Activated T-cell treated with anti-CD3 and anti-CD28 coated beads, Interleukin-2, amount 50 U/mL, for 24 hours (primary cell): ENCODE measurements at regions not wholly inside any gene's neighbourhood (a gene's known extent, or its start where the extent isn't known, plus 50 kb on each side); places are given as distances from the start of the nearest gene placed in this dataset.

ENCODE experiments used
- DNase-seq: peaks from one replicate; pipeline ENCODE4 v3.0.0-alpha.2; 2020
- H3K27ac Mint-ChIP-seq: 2 replicates; pipeline ENCODE4 v1.8.0; 2020; ENCODE audit warnings: mild to moderate bottlenecking, mixed read lengths
- H3K27me3 Mint-ChIP-seq: 2 replicates; pipeline ENCODE4 v1.8.0; 2020; ENCODE audit warnings: mixed read lengths
- H3K36me3 Mint-ChIP-seq: 2 replicates; pipeline ENCODE4 v1.8.0; 2020; ENCODE audit warnings: low read depth, mixed read lengths
- H3K4me1 Mint-ChIP-seq: 2 replicates; pipeline ENCODE4 v1.8.0; 2020; ENCODE audit warnings: low read depth, mixed read lengths
- H3K4me3 Mint-ChIP-seq: 2 replicates; pipeline ENCODE4 v1.8.0; 2020; ENCODE audit warnings: mild to moderate bottlenecking, moderate library complexity, mixed read lengths
- H3K9me3 Mint-ChIP-seq: 2 replicates; pipeline ENCODE4 v1.8.0; 2020; ENCODE audit warnings: mixed read lengths

DNA sequence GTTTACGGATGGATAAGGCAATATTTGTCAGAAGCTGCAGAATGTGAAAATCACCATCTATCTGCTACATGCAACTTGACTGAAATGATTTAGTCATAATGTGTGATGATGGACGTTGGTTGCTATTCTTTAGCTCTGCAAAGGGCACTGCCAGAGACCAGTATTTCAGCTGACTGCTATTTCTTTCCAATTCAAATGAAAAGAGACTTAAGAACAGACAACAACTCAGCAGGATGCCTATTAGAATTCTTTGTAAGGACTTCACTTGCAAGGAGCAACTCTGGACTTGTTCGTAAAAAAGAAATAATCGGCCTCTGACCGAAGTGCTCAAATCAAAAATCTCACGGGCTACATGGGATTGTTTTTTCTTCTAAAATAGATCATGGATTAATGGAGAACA, 262.7 kb downstream of the DHX15 start:
- Mint-ChIP-seq H3K9me3 (no peaks in the 10 kb centered on the region), H3K27ac (no peak overlapping the region), H3K4me3 (no peak overlapping the region), H3K36me3 (no peaks in the 10 kb centered on the region), H3K4me1 (no peaks in the 10 kb centered on the region), H3K27me3 (no peaks in the 10 kb centered on the region)
- no peak for DNase-seq

DNA sequence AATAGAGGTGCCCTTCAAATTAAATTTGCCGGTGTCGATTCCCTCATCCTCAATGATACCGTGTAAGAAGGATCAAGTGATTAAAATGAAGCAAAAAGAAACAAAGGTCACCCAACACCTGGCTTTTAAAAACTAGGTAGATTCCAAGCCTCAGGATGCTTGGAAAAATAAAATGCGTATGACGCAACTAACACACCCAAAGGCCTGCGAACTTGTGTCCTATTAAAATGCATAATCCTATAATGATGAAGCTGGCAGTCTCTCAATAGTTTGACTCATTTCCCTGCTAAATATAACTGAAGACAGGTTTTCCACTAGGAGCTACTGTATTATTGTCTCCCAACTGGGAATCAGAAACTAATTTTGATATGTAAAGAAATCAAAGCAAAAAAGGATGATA, 263.2 kb downstream of the DHX15 start:
- Mint-ChIP-seq H3K4me3 (no peak overlapping the region), H3K4me1 (no peaks in the 10 kb centered on the region), H3K27ac (no peak overlapping the region), H3K36me3 (no peaks in the 10 kb centered on the region), H3K27me3 (no peaks in the 10 kb centered on the region), H3K9me3 (no peaks in the 10 kb centered on the region)
- no peak for DNase-seq

DNA sequence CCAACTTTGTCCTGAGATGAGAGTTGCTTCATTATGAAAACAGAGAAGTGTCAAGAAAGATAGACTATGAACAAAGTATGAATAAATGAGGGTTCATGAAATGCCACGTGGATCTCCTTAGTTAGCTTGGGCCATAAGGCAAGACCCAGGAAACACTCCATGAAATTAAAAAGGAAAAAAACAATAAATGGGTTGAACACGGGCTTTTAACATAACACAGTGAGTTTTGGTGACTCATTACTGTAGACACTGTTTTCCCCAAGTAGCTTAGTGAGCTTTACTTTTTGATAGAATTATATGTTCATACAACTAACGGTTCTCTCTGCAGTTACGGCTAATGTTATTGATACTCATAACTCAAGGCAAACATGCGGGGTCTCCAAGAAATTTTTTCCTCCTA, 265.0 kb downstream of the DHX15 start:
- no peaks in the 10 kb centered on the region for H3K9me3 Mint-ChIP-seq
- no peak overlapping the region for H3K4me3 Mint-ChIP-seq
- no peaks in the 10 kb centered on the region for H3K36me3 Mint-ChIP-seq
- no peak for DNase-seq
- no peaks in the 10 kb centered on the region for H3K27me3 Mint-ChIP-seq
- no peak overlapping the region for H3K27ac Mint-ChIP-seq
- H3K4me1 Mint-ChIP-seq, result no peaks in the 10 kb centered on the region

DNA sequence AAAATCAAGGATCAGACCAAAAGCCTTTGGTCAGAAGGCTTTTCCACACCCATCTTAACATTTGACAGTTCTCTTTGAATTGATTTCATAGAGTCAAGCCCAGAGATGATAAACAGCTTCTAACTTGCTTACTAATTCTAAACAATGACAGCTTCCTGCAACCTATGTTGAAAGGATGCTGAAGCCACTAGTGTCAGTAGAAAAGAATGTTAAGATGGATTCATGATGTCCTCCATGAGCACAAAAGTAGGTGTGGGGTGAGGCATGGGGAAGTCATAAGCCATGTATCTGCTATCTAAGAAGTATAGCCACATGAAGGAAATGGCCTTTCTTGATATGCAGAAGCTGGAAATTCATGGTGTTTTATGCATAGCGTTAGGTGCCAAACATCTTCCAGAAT, 269.3 kb downstream of the DHX15 start:
- no peak for DNase-seq
- H3K27me3 Mint-ChIP-seq, result no peaks in the 10 kb centered on the region
- peaks cover 4% of the 10 kb centered on the region for H3K9me3 Mint-ChIP-seq
- H3K27ac Mint-ChIP-seq, result no peak overlapping the region
- no peak overlapping the region for H3K4me3 Mint-ChIP-seq
- no peaks in the 10 kb centered on the region for H3K36me3 Mint-ChIP-seq
- H3K4me1 Mint-ChIP-seq, result no peaks in the 10 kb centered on the region

DNA sequence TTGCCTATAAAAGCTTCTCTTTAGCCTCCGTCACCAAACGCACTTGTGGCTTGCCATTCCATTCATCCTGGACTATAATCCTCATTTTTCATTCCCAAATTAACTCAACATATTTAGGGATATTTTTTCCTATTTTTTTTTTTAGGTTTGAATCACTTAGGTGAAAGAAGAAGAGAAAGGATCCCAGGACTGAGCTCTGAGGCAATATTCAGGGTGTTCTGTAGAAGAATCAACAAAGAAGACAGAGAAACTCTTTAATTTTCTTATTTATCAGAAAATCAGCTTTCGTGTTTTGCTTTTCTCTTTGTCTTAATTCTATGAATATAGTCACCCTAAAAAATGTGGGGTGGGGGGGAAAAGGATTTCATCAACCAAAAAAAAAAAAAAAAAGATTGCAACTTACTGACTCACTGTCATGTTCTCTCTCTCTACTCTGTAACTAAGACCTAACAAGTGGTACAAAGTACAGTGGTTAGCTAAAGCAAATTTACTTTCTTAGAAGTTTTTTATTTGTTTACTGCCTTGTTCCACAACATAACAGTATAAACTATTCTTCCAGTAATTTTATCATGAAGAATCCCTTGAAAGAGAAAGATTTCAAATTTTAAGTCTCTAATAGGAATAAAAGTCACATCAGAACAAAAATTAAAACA, 272.0 kb downstream of the DHX15 start:
- Mint-ChIP-seq H3K4me1 (no peaks in the 10 kb centered on the region), H3K4me3 (no peak overlapping the region), H3K36me3 (no peaks in the 10 kb centered on the region), H3K27ac (no peak overlapping the region), H3K27me3 (no peaks in the 10 kb centered on the region), H3K9me3 (peaks cover 7% of the 10 kb centered on the region)
- no peak for DNase-seq

DNA sequence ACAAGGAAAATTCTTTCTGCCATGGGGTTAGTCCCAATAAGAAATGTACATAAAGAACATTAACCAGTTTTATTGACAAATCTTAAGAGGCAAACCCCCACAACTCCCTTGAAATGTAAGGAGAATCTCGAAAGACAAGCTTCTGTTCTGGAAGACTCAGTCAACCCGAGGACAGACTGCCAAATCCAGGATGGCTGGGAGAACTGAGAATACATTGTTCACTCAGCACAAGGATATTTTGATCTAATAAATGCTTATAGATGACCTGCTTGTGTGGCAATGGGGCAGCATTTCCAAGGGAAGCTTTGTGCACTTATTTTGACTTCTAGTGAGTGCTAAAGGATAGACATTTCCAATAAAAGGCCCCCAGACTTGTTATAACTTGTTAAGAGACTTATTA, 280.4 kb downstream of the DHX15 start:
- H3K36me3 Mint-ChIP-seq, result no peaks in the 10 kb centered on the region
- no peak for DNase-seq
- no peaks in the 10 kb centered on the region for H3K27me3 Mint-ChIP-seq
- no peak overlapping the region for H3K4me3 Mint-ChIP-seq
- H3K9me3 Mint-ChIP-seq, result peaks cover under 1% of the 10 kb centered on the region
- no peaks in the 10 kb centered on the region for H3K4me1 Mint-ChIP-seq
- no peak overlapping the region for H3K27ac Mint-ChIP-seq

DNA sequence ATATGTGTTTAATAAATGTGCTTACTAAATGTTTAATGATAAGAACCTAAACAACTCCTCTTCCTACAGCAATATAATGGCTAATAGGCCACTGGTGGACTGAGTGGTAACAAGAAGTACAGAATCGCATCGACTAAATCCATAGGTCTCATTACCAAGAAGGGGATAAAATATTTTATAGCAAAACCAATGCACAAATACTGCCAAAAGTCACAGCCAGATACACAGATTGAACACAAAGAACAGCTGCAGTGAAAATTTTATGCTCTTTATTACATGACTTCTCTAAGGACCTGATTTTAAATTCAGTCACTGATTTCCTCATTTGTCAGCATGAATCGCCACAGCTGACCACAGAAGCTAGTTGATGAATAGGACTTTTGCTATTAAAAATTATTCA, 285.4 kb downstream of the DHX15 start:
- no peaks in the 10 kb centered on the region for H3K27me3 Mint-ChIP-seq
- no peaks in the 10 kb centered on the region for H3K4me1 Mint-ChIP-seq
- H3K36me3 Mint-ChIP-seq, result no peaks in the 10 kb centered on the region
- H3K27ac Mint-ChIP-seq, result no peak overlapping the region
- H3K9me3 Mint-ChIP-seq, result no peaks in the 10 kb centered on the region
- H3K4me3 Mint-ChIP-seq, result no peak overlapping the region
- DNase-seq, result no peak

DNA sequence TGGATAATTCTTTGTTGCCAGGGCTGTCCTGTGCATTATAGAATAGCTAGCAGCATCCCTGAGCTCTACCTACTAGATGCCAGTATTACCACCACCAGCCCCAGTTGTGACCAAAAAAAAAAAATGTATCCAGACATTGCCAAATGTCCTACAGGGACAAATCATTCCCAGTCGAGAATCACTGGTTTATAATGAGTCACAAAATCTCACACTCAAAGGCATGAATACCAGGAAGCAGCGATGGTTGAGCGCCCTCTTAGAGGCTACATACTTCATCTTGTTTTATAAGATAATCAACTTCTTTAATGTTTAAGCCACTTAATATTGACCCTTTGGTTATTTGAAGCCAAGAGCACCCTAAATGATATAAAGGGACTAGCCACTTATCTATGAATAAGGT, 297.3 kb downstream of the DHX15 start:
- Mint-ChIP-seq H3K36me3 (no peaks in the 10 kb centered on the region), H3K4me1 (no peaks in the 10 kb centered on the region), H3K27me3 (no peaks in the 10 kb centered on the region), H3K27ac (no peak overlapping the region), H3K9me3 (no peaks in the 10 kb centered on the region), H3K4me3 (no peak overlapping the region)
- no peak for DNase-seq

DNA sequence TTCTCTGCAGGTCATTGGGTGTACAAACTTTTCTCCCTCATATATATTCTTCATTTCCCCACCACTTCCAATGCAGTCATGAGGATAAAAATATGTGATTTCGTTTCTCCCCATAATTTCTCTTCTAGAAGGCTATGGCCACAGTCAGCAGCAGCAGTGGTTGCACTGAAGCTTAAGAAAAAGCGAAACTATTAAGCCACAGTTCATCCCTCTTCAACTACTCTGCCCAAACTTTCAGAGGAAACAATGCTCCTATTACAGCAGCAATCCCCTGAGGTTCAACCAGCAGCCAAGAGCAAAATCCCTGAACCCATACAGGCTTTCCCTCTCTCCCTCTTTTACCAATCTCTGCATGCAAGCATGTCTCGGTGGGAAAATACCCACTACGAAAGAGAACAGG, 298.6 kb downstream of the DHX15 start:
- H3K4me1 Mint-ChIP-seq, result no peaks in the 10 kb centered on the region
- no peak for DNase-seq
- no peaks in the 10 kb centered on the region for H3K27me3 Mint-ChIP-seq
- no peak overlapping the region for H3K27ac Mint-ChIP-seq
- no peak overlapping the region for H3K4me3 Mint-ChIP-seq
- no peaks in the 10 kb centered on the region for H3K9me3 Mint-ChIP-seq
- no peaks in the 10 kb centered on the region for H3K36me3 Mint-ChIP-seq

DNA sequence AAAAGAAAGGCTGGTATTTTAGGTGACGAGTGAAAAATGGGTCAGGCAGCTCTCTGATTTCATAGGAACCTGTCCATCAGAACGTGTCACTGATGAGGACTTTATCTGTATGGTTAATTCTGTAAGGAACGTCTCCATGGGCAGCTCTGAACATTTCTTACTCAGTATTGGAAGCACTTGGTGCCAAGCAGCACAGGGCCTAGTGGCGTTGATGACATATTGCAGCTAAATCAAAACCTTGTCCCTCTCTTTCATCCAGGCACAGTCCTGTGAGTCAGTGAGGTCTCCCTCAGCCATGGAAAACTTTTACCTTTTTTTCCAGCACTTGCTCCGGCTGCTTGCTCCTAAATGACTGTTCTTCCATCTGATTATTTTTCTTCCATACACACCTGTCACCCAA, 301.9 kb downstream of the DHX15 start:
- H3K4me3 Mint-ChIP-seq, result no peak overlapping the region
- no peaks in the 10 kb centered on the region for H3K36me3 Mint-ChIP-seq
- no peaks in the 10 kb centered on the region for H3K4me1 Mint-ChIP-seq
- no peak for DNase-seq
- no peaks in the 10 kb centered on the region for H3K27me3 Mint-ChIP-seq
- no peak overlapping the region for H3K27ac Mint-ChIP-seq
- no peaks in the 10 kb centered on the region for H3K9me3 Mint-ChIP-seq

DNA sequence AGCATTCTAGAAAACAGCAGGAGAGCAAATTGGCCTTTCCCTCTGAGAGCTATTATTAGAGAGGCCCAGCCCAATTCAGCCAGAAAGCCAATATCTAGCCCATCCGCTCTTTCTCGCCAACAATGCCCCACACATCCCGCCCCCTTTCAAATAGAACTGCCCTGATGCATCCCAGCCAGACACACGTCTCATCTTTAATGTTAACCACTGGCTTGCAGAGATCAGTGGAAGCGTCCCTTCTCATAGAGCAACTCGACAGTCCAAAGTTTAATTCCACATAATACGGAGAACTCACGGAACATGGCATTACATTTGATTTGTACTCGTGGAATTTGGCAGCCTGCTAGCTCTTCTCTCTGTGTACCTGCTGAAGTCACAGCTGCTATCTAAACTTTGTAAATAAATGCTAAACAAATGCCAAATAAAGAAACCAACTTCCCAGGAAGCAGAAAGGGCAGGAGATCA, 304.4 kb downstream of the DHX15 start:
- H3K4me1 Mint-ChIP-seq, result no peaks in the 10 kb centered on the region
- H3K36me3 Mint-ChIP-seq, result no peaks in the 10 kb centered on the region
- H3K9me3 Mint-ChIP-seq, result no peaks in the 10 kb centered on the region
- no peak overlapping the region for H3K27ac Mint-ChIP-seq
- DNase-seq, result no peak
- no peaks in the 10 kb centered on the region for H3K27me3 Mint-ChIP-seq
- no peak overlapping the region for H3K4me3 Mint-ChIP-seq

DNA sequence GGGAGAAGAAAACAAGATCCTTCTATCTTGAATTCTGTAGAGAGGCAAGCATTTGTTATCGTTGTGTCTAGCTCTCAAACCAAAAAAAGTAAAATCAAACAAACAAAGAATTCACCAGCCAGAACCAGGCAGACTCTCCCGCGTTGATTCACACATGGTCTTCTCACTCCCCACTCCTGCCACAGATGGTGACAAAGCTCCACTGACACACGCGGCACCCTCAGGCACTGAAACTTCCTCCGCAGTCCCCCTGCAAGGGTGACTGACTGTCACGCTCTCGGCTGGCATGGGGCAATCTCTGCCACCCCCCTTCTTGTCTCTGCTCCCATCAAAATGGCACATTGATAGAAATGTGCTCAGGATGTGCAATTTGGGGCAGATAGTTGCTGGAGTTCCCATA, 304.9 kb downstream of the DHX15 start:
- Mint-ChIP-seq H3K4me1 (no peaks in the 10 kb centered on the region), H3K27me3 (no peaks in the 10 kb centered on the region), H3K9me3 (no peaks in the 10 kb centered on the region), H3K36me3 (no peaks in the 10 kb centered on the region), H3K27ac (no peak overlapping the region), H3K4me3 (no peak overlapping the region)
- DNase-seq, result no peak

DNA sequence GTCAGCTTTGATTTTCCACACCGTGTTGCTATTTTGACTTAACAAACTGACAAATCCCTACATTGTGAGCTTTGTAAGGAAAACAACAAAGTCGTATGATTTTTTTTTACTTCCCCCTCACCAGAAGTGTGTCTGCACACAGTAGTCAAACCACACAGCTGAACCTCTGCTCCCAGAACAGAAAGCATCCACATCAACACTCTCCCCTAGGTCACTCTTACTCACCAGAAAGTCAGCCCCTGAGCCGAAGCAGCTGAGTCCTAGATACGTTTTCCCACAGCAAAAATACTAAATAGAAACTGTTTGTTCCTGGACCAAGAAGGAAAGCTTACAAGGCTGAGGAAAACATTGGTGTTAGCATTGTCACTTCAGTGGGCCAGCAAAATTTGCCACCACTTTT, 305.7 kb downstream of the DHX15 start:
- Mint-ChIP-seq H3K4me1 (no peaks in the 10 kb centered on the region), H3K27me3 (no peaks in the 10 kb centered on the region), H3K36me3 (no peaks in the 10 kb centered on the region), H3K4me3 (no peak overlapping the region), H3K27ac (no peak overlapping the region), H3K9me3 (no peaks in the 10 kb centered on the region)
- no peak for DNase-seq

DNA sequence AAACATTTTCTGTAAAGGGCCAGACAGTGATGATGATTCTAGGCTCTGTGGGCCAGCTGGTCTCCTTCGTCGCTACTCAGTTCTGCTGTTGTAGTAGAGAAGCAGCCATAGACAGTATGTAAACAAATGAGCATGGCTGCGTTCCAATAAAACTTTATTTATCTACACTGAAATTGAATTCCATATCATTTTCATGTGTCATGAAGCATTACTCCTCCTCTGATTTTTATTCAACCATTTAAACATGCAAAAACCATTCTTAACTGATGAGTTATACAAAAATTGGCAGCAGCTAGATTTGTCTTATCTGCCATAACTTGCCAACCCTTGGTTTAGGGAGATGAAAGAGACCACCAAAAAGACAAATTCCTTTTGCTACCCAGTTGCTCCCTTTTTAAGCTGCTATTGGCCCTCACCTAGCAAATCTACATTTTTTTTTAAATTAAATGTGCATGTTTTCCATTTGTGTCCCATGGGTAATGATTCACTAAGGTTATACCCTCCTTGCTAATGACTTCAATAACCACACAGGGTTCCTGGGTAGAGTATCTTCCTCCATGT, 309.9 kb downstream of the DHX15 start:
- DNase-seq, result no peak
- H3K27me3 Mint-ChIP-seq, result no peaks in the 10 kb centered on the region
- H3K27ac Mint-ChIP-seq, result no peak overlapping the region
- H3K4me1 Mint-ChIP-seq, result no peaks in the 10 kb centered on the region
- H3K36me3 Mint-ChIP-seq, result no peaks in the 10 kb centered on the region
- H3K9me3 Mint-ChIP-seq, result no peaks in the 10 kb centered on the region
- H3K4me3 Mint-ChIP-seq, result no peak overlapping the region

DNA sequence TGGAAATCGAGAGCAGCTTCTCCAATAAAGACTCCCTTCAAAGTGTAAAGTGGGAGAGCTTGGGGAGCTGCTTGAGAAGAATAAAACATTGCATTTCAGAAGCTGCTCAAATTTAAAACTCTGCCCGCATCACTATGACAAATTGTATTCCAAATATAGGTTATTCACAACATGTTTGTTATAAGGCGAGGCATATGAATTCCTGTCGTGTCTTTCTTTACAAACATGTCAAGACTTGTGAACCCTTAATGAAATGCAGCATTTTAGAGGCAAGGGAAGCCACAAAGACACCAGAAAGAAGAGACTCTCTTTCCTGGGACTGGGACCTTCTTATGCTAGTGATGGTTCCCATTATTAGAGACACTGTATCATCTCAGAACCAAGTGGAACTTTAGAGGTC, 311.2 kb downstream of the DHX15 start:
- H3K4me3 Mint-ChIP-seq, result no peak overlapping the region
- H3K9me3 Mint-ChIP-seq, result no peaks in the 10 kb centered on the region
- no peaks in the 10 kb centered on the region for H3K4me1 Mint-ChIP-seq
- H3K36me3 Mint-ChIP-seq, result no peaks in the 10 kb centered on the region
- H3K27ac Mint-ChIP-seq, result no peak overlapping the region
- no peak for DNase-seq
- no peaks in the 10 kb centered on the region for H3K27me3 Mint-ChIP-seq
